ENCODE measurements at regions not wholly inside any gene's neighbourhood (a gene's known extent, or its start where the extent isn't known, plus 50 kb on each side); places are given as distances from the start of the nearest gene placed in this dataset.

DNA sequence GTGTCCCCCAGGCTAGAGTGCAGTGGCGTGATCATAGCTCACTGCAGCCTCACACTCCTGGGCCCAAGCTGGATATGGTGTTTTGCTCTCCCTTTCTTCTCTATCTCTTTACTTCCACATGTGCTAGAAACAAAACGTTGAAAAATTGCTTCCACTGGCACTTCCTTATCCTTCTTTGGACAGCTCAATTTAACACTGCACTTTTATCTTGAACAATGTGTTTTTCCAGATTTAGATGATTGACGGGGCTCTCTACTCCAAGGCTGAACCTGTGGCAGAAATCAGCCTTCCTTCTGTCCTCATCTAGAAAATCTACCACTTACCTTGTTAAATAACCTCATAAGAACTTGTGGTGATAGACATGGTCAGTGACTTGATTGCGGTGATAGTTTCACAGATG, 165.1 kb downstream of the DAD1 start:
- TF ChIP-seq EZH2 (IDR thresholded peaks at IDR 0.05; ENCODE audit: insufficient read depth, poor library complexity, severe bottlenecking) = no peak
- TF ChIP-seq EZH2phosphoT487 (IDR thresholded peaks at IDR 0.05; ENCODE audit: insufficient read depth, low read depth) = no peak

All from GM23248 (cell line).